ENCODE measurements at regions not wholly inside any gene's neighbourhood (a gene's known extent, or its start where the extent isn't known, plus 50 kb on each side); places are given as distances from the start of the nearest gene placed in this dataset.

DNA sequence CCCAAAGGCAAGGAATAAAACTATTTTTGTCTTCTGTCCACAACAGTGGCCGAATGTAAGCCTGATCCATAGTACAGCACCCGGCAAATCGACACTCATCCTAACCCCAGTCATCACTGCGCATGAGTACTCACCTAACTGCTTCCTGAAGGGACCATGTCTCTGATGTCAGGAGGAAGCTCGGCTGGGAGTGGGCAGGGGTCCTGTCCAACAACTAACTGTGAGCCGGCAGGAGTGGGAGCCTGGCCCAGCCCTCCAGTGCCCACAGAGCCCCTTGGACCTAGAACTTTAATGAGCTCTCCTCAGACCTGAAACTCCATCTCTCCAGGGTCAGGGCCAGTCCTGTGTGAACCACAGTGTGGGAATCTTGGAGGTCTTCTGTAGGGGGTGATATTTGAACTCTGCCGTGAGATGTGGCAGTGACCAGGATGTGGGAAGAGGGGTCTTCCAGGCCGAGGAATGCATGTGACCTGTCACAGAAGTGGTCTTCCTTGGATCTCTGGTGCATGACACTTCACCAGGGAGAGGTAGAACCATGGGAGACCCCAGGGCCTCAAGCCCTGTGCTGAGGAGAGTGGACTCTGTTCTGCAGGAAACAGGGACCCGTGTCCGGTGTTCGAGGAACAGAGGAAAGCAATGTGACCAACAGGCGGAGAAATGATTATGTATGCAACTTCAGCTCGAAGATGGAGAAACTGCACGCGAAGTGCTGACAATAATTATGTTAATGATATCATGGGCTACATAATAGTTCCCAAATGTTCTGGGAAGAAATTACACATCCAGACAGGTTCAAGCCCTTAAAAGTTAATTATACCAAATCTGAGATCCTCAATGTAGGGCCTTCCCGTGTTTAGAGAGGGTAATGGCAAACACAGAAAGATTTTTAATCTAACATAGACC is 240.1 kb upstream of the HDAC4 start:
- Mint-ChIP-seq H3K27me3 (ENCODE audit: low read depth in 2 of 2) (peaks cover 6 to 13% of the 10 kb centered on the region in 2 donors), H3K9me3 (no peaks in the 10 kb centered on the region), H3K36me3 (no peaks in the 10 kb centered on the region), H3K27ac (no peak overlapping the region), H3K4me1 (no peaks in the 10 kb centered on the region), H3K4me3 (no peak overlapping the region)
- TF ChIP-seq, protein P1, sequence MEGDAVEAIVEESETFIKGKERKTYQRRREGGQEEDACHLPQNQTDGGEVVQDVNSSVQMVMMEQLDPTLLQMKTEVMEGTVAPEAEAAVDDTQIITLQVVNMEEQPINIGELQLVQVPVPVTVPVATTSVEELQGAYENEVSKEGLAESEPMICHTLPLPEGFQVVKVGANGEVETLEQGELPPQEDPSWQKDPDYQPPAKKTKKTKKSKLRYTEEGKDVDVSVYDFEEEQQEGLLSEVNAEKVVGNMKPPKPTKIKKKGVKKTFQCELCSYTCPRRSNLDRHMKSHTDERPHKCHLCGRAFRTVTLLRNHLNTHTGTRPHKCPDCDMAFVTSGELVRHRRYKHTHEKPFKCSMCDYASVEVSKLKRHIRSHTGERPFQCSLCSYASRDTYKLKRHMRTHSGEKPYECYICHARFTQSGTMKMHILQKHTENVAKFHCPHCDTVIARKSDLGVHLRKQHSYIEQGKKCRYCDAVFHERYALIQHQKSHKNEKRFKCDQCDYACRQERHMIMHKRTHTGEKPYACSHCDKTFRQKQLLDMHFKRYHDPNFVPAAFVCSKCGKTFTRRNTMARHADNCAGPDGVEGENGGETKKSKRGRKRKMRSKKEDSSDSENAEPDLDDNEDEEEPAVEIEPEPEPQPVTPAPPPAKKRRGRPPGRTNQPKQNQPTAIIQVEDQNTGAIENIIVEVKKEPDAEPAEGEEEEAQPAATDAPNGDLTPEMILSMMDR (IDR thresholded peaks at IDR 0.05): no peak
- Histone ChIP-seq H3K4me3 (ENCODE audit: low read length) (no peak overlapping the region), H3K36me3 (ENCODE audit: control insufficient read depth, insufficient read depth, low read length) (no peaks in the 10 kb centered on the region), H3K27me3 (ENCODE audit: control insufficient read depth, insufficient read depth, low read length) (no peaks in the 10 kb centered on the region), H3K9me3 (ENCODE audit: control insufficient read depth, insufficient read depth, low read length) (peaks cover 5% of the 10 kb centered on the region), H3K4me1 (ENCODE audit: control insufficient read depth, insufficient read depth, low read length) (peaks cover 3% of the 10 kb centered on the region), H3K27ac (ENCODE audit: low read length) (no peak overlapping the region)
- peak in 1 of 3 donors; percentile 24 for ATAC-seq
- no peak for DNase-seq
- WGBS (ENCODE audit: insufficient coverage): 94% methylated on average over 16 of the region's 16 CpGs
- intact Hi-C loops (cut with micrococcal nuclease): no loop called here

DNA sequence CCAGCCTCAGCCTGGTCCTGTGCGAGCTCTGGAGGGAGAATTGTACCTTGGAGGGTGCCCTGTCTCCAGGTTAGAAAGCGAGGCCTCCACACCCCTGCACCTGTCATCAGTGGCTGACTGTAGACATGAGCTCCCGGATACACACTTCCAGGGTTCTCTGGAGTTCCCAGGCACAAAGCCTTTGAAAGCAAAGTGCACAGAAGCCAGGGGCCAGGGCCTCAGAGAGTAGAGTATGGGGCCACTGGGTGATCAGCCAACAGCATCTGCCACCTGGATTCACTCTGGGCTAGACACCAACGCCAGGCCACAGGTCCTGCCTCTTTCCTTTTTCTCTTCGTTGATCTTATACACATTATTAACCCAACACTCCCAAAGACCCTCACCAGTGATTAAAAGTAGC is 239.4 kb upstream of the HDAC4 start:
- H3K4me1 Mint-ChIP-seq: no peaks in the 10 kb centered on the region
- DNase-seq (no peak), ATAC-seq (no peak)
- no peak overlapping the region for H3K4me3 Mint-ChIP-seq
- TF ChIP-seq, protein P1 (IDR thresholded peaks at IDR 0.05): no peak
- intact Hi-C loops (cut with micrococcal nuclease): no loop called here
- no peaks in the 10 kb centered on the region for H3K9me3 Mint-ChIP-seq
- peaks cover 6 to 13% of the 10 kb centered on the region in 2 donors for H3K27me3 Mint-ChIP-seq (ENCODE audit: low read depth in 2 of 2)
- 78% methylated on average over 4 of the region's 5 CpGs for WGBS (ENCODE audit: insufficient coverage)
- Histone ChIP-seq H3K4me3 (ENCODE audit: low read length) (no peak overlapping the region), H3K36me3 (ENCODE audit: control insufficient read depth, insufficient read depth, low read length) (no peaks in the 10 kb centered on the region), H3K27ac (ENCODE audit: low read length) (no peak overlapping the region), H3K9me3 (ENCODE audit: control insufficient read depth, insufficient read depth, low read length) (peaks cover 6% of the 10 kb centered on the region), H3K4me1 (ENCODE audit: control insufficient read depth, insufficient read depth, low read length) (no peaks in the 10 kb centered on the region), H3K27me3 (ENCODE audit: control insufficient read depth, insufficient read depth, low read length) (no peaks in the 10 kb centered on the region)
- H3K36me3 Mint-ChIP-seq: no peaks in the 10 kb centered on the region
- H3K27ac Mint-ChIP-seq: no peak overlapping the region

DNA sequence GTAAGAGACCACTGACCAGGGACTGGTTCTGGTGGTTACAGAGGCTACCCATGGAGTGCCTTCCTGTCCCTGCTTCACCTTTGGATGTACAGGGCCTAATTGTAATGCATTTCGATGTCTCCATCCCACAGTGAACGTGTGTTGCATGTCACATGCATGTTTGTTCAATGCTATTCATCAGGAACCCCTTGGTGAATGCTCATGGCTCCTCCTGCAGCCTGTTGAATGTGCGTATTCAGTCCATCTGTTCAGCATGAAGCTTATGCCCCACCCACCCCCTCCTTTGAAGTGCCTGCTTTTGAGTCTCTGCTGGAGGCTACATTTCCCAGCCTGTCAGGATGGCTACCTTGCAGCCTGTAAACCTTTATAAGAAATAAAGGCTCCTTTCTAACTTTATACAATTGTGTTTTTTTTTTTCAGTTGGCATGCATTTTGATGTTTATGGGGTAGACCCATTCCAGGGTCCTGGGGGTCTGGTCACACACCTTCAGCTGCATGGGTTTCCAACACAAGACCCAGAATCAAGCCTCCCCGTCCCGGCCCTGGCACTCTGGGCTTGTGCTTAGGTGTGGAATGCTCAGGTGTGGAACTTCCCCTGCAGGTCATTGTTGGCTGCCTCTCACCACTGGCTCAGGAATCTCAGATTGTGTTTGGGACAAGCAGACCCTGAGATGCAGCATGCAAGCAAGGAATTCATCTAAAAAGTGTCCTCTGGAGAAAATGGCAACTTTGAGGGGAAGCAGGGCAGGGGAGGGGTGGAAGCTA is 238.8 kb upstream of the HDAC4 start:
- no peak overlapping the region for H3K4me3 Mint-ChIP-seq
- WGBS (ENCODE audit: insufficient coverage): 91% methylated on average over 5 of the region's 5 CpGs
- Histone ChIP-seq H3K4me3 (ENCODE audit: low read length) (no peak overlapping the region), H3K9me3 (ENCODE audit: control insufficient read depth, insufficient read depth, low read length) (peaks cover 6% of the 10 kb centered on the region), H3K27ac (ENCODE audit: low read length) (no peak overlapping the region), H3K27me3 (ENCODE audit: control insufficient read depth, insufficient read depth, low read length) (no peaks in the 10 kb centered on the region), H3K4me1 (ENCODE audit: control insufficient read depth, insufficient read depth, low read length) (no peaks in the 10 kb centered on the region), H3K36me3 (ENCODE audit: control insufficient read depth, insufficient read depth, low read length) (no peaks in the 10 kb centered on the region)
- H3K27me3 Mint-ChIP-seq (ENCODE audit: low read depth in 2 of 2): peaks cover 5 to 13% of the 10 kb centered on the region in 2 donors
- intact Hi-C loops (cut with micrococcal nuclease): no loop called here
- ATAC-seq: no peak
- TF ChIP-seq, protein P1 (IDR thresholded peaks at IDR 0.05): no peak
- no peak for DNase-seq
- no peaks in the 10 kb centered on the region for H3K9me3 Mint-ChIP-seq
- H3K4me1 Mint-ChIP-seq: no peaks in the 10 kb centered on the region
- no peak overlapping the region for H3K27ac Mint-ChIP-seq
- no peaks in the 10 kb centered on the region for H3K36me3 Mint-ChIP-seq
